GM23338 (cell line): ENCODE measurements at regions not wholly inside any gene's neighbourhood (a gene's known extent, or its start where the extent isn't known, plus 50 kb on each side); places are given as distances from the start of the nearest gene placed in this dataset.

Source experiments
- ATAC-seq: fragments of 200-7000 bp; cut with Tn5 transposase; 3 replicates; pipeline ENCODE4 v1.9.1; 2020
- DNase-seq: peaks from one replicate; pipeline ENCODE4 v3.0.0-alpha.2; 2015; ENCODE audit warnings: low spot score
- H2AFZ ChIP-seq: fragments of 200-600 bp; sonication (generic); 2 replicates; pipeline ENCODE4 v1.8.0; 2016; ENCODE audit warnings: antibody characterized with exemption, mild to moderate bottlenecking, moderate library complexity
- H3F3A ChIP-seq: fragments of 200-600 bp; sonication (generic); replicated peaks from 2 replicates; pipeline ENCODE4 v1.8.0; 2017; ENCODE audit warnings: antibody characterized with exemption, mixed run types, low read depth
- H3K27ac ChIP-seq: fragments of 200-600 bp; sonication (generic); 2 replicates; pipeline ENCODE4 v1.6.1; 2016; ENCODE audit warnings: low read depth
- H3K27me3 ChIP-seq: fragments of 200-600 bp; sonication (generic); 2 replicates; pipeline ENCODE4 v1.8.0; 2016; ENCODE audit warnings: mild to moderate bottlenecking, mixed run types, moderate library complexity; ENCODE audit not compliant: insufficient read depth
- H3K36me3 ChIP-seq: fragments of 200-600 bp; sonication (generic); 2 replicates; pipeline ENCODE4 v1.8.0; 2016; ENCODE audit warnings: mild to moderate bottlenecking; ENCODE audit not compliant: insufficient read depth
- H3K4me1 ChIP-seq: fragments of 200-600 bp; sonication (generic); 2 replicates; pipeline ENCODE4 v1.8.0; 2016; ENCODE audit warnings: mild to moderate bottlenecking, moderate library complexity; ENCODE audit not compliant: insufficient read depth
- H3K4me2 ChIP-seq: fragments of 200-600 bp; sonication (generic); 2 replicates; pipeline ENCODE4 v1.7.1; 2017; ENCODE audit warnings: mixed run types
- H3K4me3 ChIP-seq: fragments of 200-600 bp; sonication (generic); 2 replicates; pipeline ENCODE4 v1.6.1; 2016; ENCODE audit warnings: mixed run types
- H3K79me2 ChIP-seq: fragments of 200-600 bp; sonication (generic); replicated peaks from 2 replicates; pipeline ENCODE4 v1.8.0; 2017; ENCODE audit warnings: mild to moderate bottlenecking; ENCODE audit not compliant: insufficient read depth
- H3K9me2 ChIP-seq: fragments of 200-600 bp; sonication (generic); 2 replicates; pipeline ENCODE4 v1.8.0; 2017; ENCODE audit not compliant: insufficient read depth
- H4K20me1 ChIP-seq: fragments of 200-600 bp; sonication (generic); replicated peaks from 2 replicates; pipeline ENCODE4 v1.8.0; 2017; ENCODE audit warnings: mild to moderate bottlenecking; ENCODE audit not compliant: insufficient read depth
- H3K27ac Mint-ChIP-seq: 2 replicates; pipeline ENCODE4 v1.8.0; 2020; ENCODE audit warnings: inconsistent platforms, mild to moderate bottlenecking, moderate library complexity, mixed read lengths
- H3K27me3 Mint-ChIP-seq: 3 replicates; pipeline ENCODE4 v1.8.0; 2022; ENCODE audit warnings: low read depth, mild to moderate bottlenecking, moderate library complexity, mixed read lengths, inconsistent platforms; ENCODE audit not compliant: insufficient read depth, poor library complexity
- H3K36me3 Mint-ChIP-seq: 3 replicates; pipeline ENCODE4 v1.8.0; 2021; ENCODE audit warnings: low read depth, mild to moderate bottlenecking, inconsistent platforms, moderate library complexity, mixed read lengths
- H3K4me1 Mint-ChIP-seq: 3 replicates; pipeline ENCODE4 v1.8.0; 2020; ENCODE audit warnings: mild to moderate bottlenecking, inconsistent platforms, mixed read lengths
- H3K4me3 Mint-ChIP-seq: 3 replicates; pipeline ENCODE4 v1.8.0; 2021; ENCODE audit warnings: moderate library complexity, mild to moderate bottlenecking, inconsistent platforms, mixed read lengths
- H3K9me3 Mint-ChIP-seq: 3 replicates; pipeline ENCODE4 v1.8.0; 2020; ENCODE audit warnings: moderate library complexity, mild to moderate bottlenecking, inconsistent platforms, mixed read lengths
- EZH2 ChIP-seq: fragments of 200-600 bp; sonication (generic); IDR thresholded peaks from one replicate; pipeline ENCODE4 v1.8.0; 2017; ENCODE audit warnings: antibody characterized with exemption, mild to moderate bottlenecking, low read depth; ENCODE audit not compliant: unreplicated experiment
- POLR2AphosphoS5 ChIP-seq: IDR thresholded peaks from 2 replicates; pipeline ENCODE4 v1.6.1; 2016; ENCODE audit warnings: antibody characterized with exemption, low read depth
- ZNF114 ChIP-seq: fragments of 250-450 bp; sonication (Bioruptor Pico); IDR thresholded peaks from 2 replicates; pipeline ENCODE4 v1.5.0; 2020; ENCODE audit warnings: mild to moderate bottlenecking, moderate library complexity
- ZNF462 ChIP-seq: fragments of 250-450 bp; sonication (Bioruptor Pico); IDR thresholded peaks from 2 replicates; pipeline ENCODE4 v1.5.0; 2020; ENCODE audit warnings: mild to moderate bottlenecking, moderate library complexity
- TF ChIP-seq, protein P1 (sequence below), 2 experiments: fragments of 200-600 bp in 1 of 2; sonication (generic) in 1 of 2; conservative IDR thresholded peaks; 2 replicates each; pipeline versions ENCODE4 v1.5.1 to v1.6.1; 2016 to 2017; ENCODE audit warnings: antibody characterized with exemption in 2 of 2, low read depth in 2 of 2, mild to moderate bottlenecking in 2 of 2, moderate library complexity in 1 of 2
- TF ChIP-seq, protein P2 (sequence below): IDR thresholded peaks from 2 replicates; pipeline ENCODE4 v1.6.1; 2016; ENCODE audit warnings: antibody characterized with exemption

GRCh38 chr6:40302856-40303454, 284.2 kb downstream of the LRFN2 start:
- Histone ChIP-seq H3K27ac (no peak overlapping the region), H3K36me3 (no peaks in the 10 kb centered on the region), H3K4me3 (no peak overlapping the region), H3K4me2 (no peak overlapping the region), H3K9me2 (peaks cover 6% of the 10 kb centered on the region; the same call in 1 of the 2 replicates), H3K79me2 (no peaks in the 10 kb centered on the region), H2AFZ (no peak overlapping the region), H3K27me3 (no peaks in the 10 kb centered on the region), H4K20me1 (no peaks in the 10 kb centered on the region), H3K4me1 (no peaks in the 10 kb centered on the region), H3F3A (no peaks in the 10 kb centered on the region)
- ATAC-seq, result no peak
- Mint-ChIP-seq H3K27ac (no peak overlapping the region), H3K4me3 (no peak overlapping the region), H3K4me1 (0 out of 3 replicates have a peak, but pooled peaks cover 4% of the 10 kb centered on the region), H3K27me3 (peaks cover 7% of the 10 kb centered on the region), H3K36me3 (no peaks in the 10 kb centered on the region), H3K9me3 (peaks cover 13% of the 10 kb centered on the region; the same call in 2 of the 3 replicates)
- no peak for DNase-seq
- TF ChIP-seq POLR2AphosphoS5 (no peak), ZNF462 (CRISPR knock-in tag) (no peak), ZNF114 (CRISPR knock-in tag) (no peak), EZH2 (no peak)
- TF ChIP-seq, protein P1, sequence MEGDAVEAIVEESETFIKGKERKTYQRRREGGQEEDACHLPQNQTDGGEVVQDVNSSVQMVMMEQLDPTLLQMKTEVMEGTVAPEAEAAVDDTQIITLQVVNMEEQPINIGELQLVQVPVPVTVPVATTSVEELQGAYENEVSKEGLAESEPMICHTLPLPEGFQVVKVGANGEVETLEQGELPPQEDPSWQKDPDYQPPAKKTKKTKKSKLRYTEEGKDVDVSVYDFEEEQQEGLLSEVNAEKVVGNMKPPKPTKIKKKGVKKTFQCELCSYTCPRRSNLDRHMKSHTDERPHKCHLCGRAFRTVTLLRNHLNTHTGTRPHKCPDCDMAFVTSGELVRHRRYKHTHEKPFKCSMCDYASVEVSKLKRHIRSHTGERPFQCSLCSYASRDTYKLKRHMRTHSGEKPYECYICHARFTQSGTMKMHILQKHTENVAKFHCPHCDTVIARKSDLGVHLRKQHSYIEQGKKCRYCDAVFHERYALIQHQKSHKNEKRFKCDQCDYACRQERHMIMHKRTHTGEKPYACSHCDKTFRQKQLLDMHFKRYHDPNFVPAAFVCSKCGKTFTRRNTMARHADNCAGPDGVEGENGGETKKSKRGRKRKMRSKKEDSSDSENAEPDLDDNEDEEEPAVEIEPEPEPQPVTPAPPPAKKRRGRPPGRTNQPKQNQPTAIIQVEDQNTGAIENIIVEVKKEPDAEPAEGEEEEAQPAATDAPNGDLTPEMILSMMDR (conservative IDR thresholded peaks at IDR 0.05; ENCODE audit: low read depth in 2 of 2), result no peak
- TF ChIP-seq, protein P2, sequence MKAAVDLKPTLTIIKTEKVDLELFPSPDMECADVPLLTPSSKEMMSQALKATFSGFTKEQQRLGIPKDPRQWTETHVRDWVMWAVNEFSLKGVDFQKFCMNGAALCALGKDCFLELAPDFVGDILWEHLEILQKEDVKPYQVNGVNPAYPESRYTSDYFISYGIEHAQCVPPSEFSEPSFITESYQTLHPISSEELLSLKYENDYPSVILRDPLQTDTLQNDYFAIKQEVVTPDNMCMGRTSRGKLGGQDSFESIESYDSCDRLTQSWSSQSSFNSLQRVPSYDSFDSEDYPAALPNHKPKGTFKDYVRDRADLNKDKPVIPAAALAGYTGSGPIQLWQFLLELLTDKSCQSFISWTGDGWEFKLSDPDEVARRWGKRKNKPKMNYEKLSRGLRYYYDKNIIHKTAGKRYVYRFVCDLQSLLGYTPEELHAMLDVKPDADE, result no peak
